ENCODE measurements at regions not wholly inside any gene's neighbourhood (a gene's known extent, or its start where the extent isn't known, plus 50 kb on each side); places are given as distances from the start of the nearest gene placed in this dataset.

GRCh38 chr10:80861882-80862281, 324.2 kb downstream of the SH2D4B start:
- no peak for DNase-seq

GRCh38 chr10:80870282-80870681, 332.6 kb downstream of the SH2D4B start:
- no peak for DNase-seq

- no peak for DNase-seq
These were observed 333.4 kb downstream of the SH2D4B start for GRCh38 chr10:80871083-80871482.

- DNase-seq: no peak
These were observed 340.6 kb downstream of the SH2D4B start for GRCh38 chr10:80878330-80878729.

GRCh38 chr10:80890146-80890545, 352.4 kb downstream of the SH2D4B start:
- no peak for DNase-seq

- no peak for DNase-seq
These were observed 355.6 kb downstream of the SH2D4B start for GRCh38 chr10:80893256-80893655.

GRCh38 chr10:80894311-80894791, 356.6 kb downstream of the SH2D4B start:
- DNase-seq: no peak

GRCh38 chr10:80894797-80895467, 357.2 kb downstream of the SH2D4B start:
- no peak for DNase-seq

GRCh38 chr10:80896076-80896475, 358.4 kb downstream of the SH2D4B start:
- DNase-seq: no peak

GRCh38 chr10:80896959-80897358, 359.3 kb downstream of the SH2D4B start:
- no peak for DNase-seq

GRCh38 chr10:80900661-80901060, 363.0 kb downstream of the SH2D4B start:
- DNase-seq: no peak

- no peak for DNase-seq
These were observed 370.9 kb downstream of the SH2D4B start for GRCh38 chr10:80908611-80909010.

GRCh38 chr10:80909254-80909653, 371.6 kb downstream of the SH2D4B start:
- DNase-seq: no peak

GRCh38 chr10:80917636-80918035, 379.9 kb downstream of the SH2D4B start:
- DNase-seq: no peak

GRCh38 chr10:80921032-80921431, 383.3 kb downstream of the SH2D4B start:
- DNase-seq: no peak

GRCh38 chr10:80924063-80924952, 386.6 kb downstream of the SH2D4B start:
- DNase-seq: peak; percentile 26

- DNase-seq: no peak
These were observed 389.8 kb downstream of the SH2D4B start for GRCh38 chr10:80927419-80928078.

- DNase-seq: no peak
These were observed 401.2 kb downstream of the SH2D4B start for GRCh38 chr10:80938903-80939302.

- DNase-seq: no peak
These were observed 407.7 kb downstream of the SH2D4B start for GRCh38 chr10:80945264-80945880.

GRCh38 chr10:80946073-80946472, 408.4 kb downstream of the SH2D4B start:
- no peak for DNase-seq

GRCh38 chr10:80946957-80947726, 409.4 kb downstream of the SH2D4B start:
- DNase-seq: no peak

- no peak for DNase-seq
These were observed 412.1 kb downstream of the SH2D4B start for GRCh38 chr10:80949785-80950184.
